Common myeloid progenitor, CD34-positive (primary cell): ENCODE measurements at regions not wholly inside any gene's neighbourhood (a gene's known extent, or its start where the extent isn't known, plus 50 kb on each side); places are given as distances from the start of the nearest gene placed in this dataset.

ENCODE experiments used
- CTCF ChIA-PET: fragments of 350-600 bp; sonication (Branson Sonifier 250); formaldehyde crosslinking; loops from one replicate; lab custom pipeline; 2021; ENCODE audit warnings: antibody characterized with exemption; lab: Charles Lee
- POLR2A ChIA-PET: fragments of 350-600 bp; sonication (Branson Sonifier 250); formaldehyde crosslinking; loops from one replicate; lab custom pipeline; 2021; ENCODE audit warnings: antibody characterized with exemption; lab: Charles Lee
- DNase-seq, 3 donors: peaks; one replicate each; pipeline versions ENCODE4 v3.0.0 to v3.0.0-alpha.2; 2013
- H3K27ac ChIP-seq, 2 experiments: 1 replicate in 1 of 2; 2 replicates in 1 of 2; pipeline ENCODE4 v1.7.0; 2013; ENCODE audit warnings: inconsistent platforms in 2 of 2, low read length in 2 of 2, mild to moderate bottlenecking in 2 of 2, low read depth in 1 of 2, moderate library complexity in 1 of 2; ENCODE audit not compliant: severe bottlenecking in 2 of 2, insufficient read depth in 1 of 2, poor library complexity in 1 of 2
- H3K27me3 ChIP-seq, 5 experiments: replicated peaks in 2 of 5; 1 replicate in 3 of 5; 2 replicates in 2 of 5; pipeline versions ENCODE4 v1.6.1 to v1.7.0; 2013; ENCODE audit warnings: low read length in 4 of 5, mild to moderate bottlenecking in 2 of 5, moderate library complexity in 2 of 5, inconsistent platforms in 1 of 5; ENCODE audit not compliant: insufficient read depth in 5 of 5, control insufficient read depth in 4 of 5
- H3K36me3 ChIP-seq, 4 experiments: 1 replicate in 2 of 4; 2 replicates in 2 of 4; pipeline versions ENCODE4 v1.6.1 to v1.7.0; 2013; ENCODE audit warnings: low read length in 3 of 4, control low read depth in 1 of 4, mild to moderate bottlenecking in 1 of 4; ENCODE audit not compliant: control insufficient read depth in 4 of 4, insufficient read depth in 4 of 4
- H3K4me1 ChIP-seq, 4 experiments: 1 replicate in 3 of 4; 2 replicates in 1 of 4; pipeline versions ENCODE4 v1.6.1 to v1.7.1; 2013; ENCODE audit warnings: low read length in 3 of 4, mild to moderate bottlenecking in 3 of 4, control low read depth in 1 of 4, inconsistent platforms in 1 of 4, moderate library complexity in 1 of 4; ENCODE audit not compliant: control insufficient read depth in 4 of 4, insufficient read depth in 4 of 4; ENCODE audit errors: control extremely low read depth in 1 of 4
- H3K4me3 ChIP-seq, 7 experiments: 1 replicate in 4 of 7; 2 replicates in 3 of 7; pipeline versions ENCODE4 v1.5.1 to v1.7.0; 2013; ENCODE audit warnings: mild to moderate bottlenecking in 7 of 7, low read length in 6 of 7, moderate library complexity in 6 of 7, inconsistent platforms in 2 of 7, low read depth in 2 of 7, control low read depth in 1 of 7; ENCODE audit not compliant: insufficient read depth in 4 of 7, control insufficient read depth in 1 of 7; ENCODE audit errors: extremely low read depth in 1 of 7
- H3K9me3 ChIP-seq, 5 experiments: 1 replicate in 4 of 5; 2 replicates in 1 of 5; pipeline versions ENCODE4 v1.6.1 to v1.7.1; 2013; ENCODE audit warnings: low read length in 4 of 5, mild to moderate bottlenecking in 2 of 5, inconsistent platforms in 1 of 5, low read depth in 1 of 5, moderate library complexity in 1 of 5; ENCODE audit not compliant: control insufficient read depth in 4 of 5, insufficient read depth in 2 of 5; ENCODE audit errors: control extremely low read depth in 1 of 5
- WGBS: methylation state at CpG from one replicate; pipeline ENCODE4 v1.1.5; 2013; ENCODE audit not compliant: insufficient coverage; 5-methylcytosine and 5-hydroxymethylcytosine counted together

GRCh38 chr22:49649166-49650068 is 178.3 kb downstream of the BRD1 start:
- Histone ChIP-seq H3K27ac (no peak overlapping the region), H3K27me3 (no peaks in the 10 kb centered on the region), H3K9me3 (no peaks in the 10 kb centered on the region), H3K4me3 (no peak overlapping the region), H3K36me3 (peaks cover 2 to 47% (median 30%) of the 10 kb centered on the region in 4 experiments), H3K4me1 (peaks cover 0 to 23% (median 13%) of the 10 kb centered on the region in 4 experiments)
- DNase-seq: no peak
- POLR2A ChIA-PET: no interaction called here
- CTCF ChIA-PET: interaction anchor here (1.2 kb wide), 1 partner anchor 17 kb away, joined by 4 read pairs; no protein-coding TSS in a partner anchor
- WGBS: 92% methylated on average over 25 of the region's 29 CpGs

- no peak for DNase-seq
- peaks cover 2 to 57% (median 33%) of the 10 kb centered on the region in 4 experiments for H3K36me3 ChIP-seq
- no peaks in the 10 kb centered on the region for H3K27me3 ChIP-seq
- H3K4me3 ChIP-seq: no peak overlapping the region
- POLR2A ChIA-PET: no interaction called here
- H3K9me3 ChIP-seq: no peaks in the 10 kb centered on the region
- 94% methylated on average over 16 of the region's 16 CpGs for WGBS
- H3K27ac ChIP-seq: no peak overlapping the region
- H3K4me1 ChIP-seq: peaks cover 0 to 10% (median 5%) of the 10 kb centered on the region in 4 experiments
- CTCF ChIA-PET: no interaction called here
Measured at GRCh38 chr22:49648053-49648452, 179.6 kb downstream of the BRD1 start.

GRCh38 chr22:49647627-49648026 is 180.0 kb downstream of the BRD1 start:
- CTCF ChIA-PET: no interaction called here
- no peaks in the 10 kb centered on the region for H3K9me3 ChIP-seq

GRCh38 chr22:49646876-49647275 is 180.8 kb downstream of the BRD1 start:
- peaks cover 0 to 10% (median 4%) of the 10 kb centered on the region in 4 experiments for H3K4me1 ChIP-seq
- peaks cover 5 to 60% (median 35%) of the 10 kb centered on the region in 4 experiments for H3K36me3 ChIP-seq
- ChIA-PET CTCF (no interaction called here), POLR2A (no interaction called here)
- no peaks in the 10 kb centered on the region for H3K27me3 ChIP-seq
- DNase-seq: no peak
- H3K27ac ChIP-seq: no peak overlapping the region
- WGBS: 93% methylated on average over 3 of the region's 3 CpGs
- H3K4me3 ChIP-seq: no peak overlapping the region
- H3K9me3 ChIP-seq: no peaks in the 10 kb centered on the region

More at GRCh38 chr22:49647627-49648026, 180.0 kb downstream of the BRD1 start:
- Histone ChIP-seq H3K27me3 (no peaks in the 10 kb centered on the region), H3K4me1 (peaks cover 0 to 10% (median 4%) of the 10 kb centered on the region in 4 experiments), H3K4me3 (no peak overlapping the region), H3K27ac (no peak overlapping the region), H3K36me3 (peaks cover 2 to 61% (median 35%) of the 10 kb centered on the region in 4 experiments)
- POLR2A ChIA-PET: no interaction called here
- no peak for DNase-seq
- WGBS: 96% methylated on average over 3 of the region's 3 CpGs

- no peak for DNase-seq
- Histone ChIP-seq H3K4me3 (no peak overlapping the region), H3K27me3 (no peaks in the 10 kb centered on the region), H3K9me3 (no peaks in the 10 kb centered on the region), H3K4me1 (peaks cover 0 to 10% (median 3%) of the 10 kb centered on the region in 4 experiments), H3K27ac (no peak overlapping the region), H3K36me3 (peaks cover 11 to 62% (median 36%) of the 10 kb centered on the region in 4 experiments)
- 91% methylated on average over 11 of the region's 13 CpGs for WGBS
- CTCF ChIA-PET: no interaction called here
- POLR2A ChIA-PET: no interaction called here
Measured at GRCh38 chr22:49645791-49646550, 181.7 kb downstream of the BRD1 start.

- H3K27me3 ChIP-seq: no peaks in the 10 kb centered on the region
- ChIA-PET POLR2A (no interaction called here), CTCF (no interaction called here)
- no peak for DNase-seq
- peaks cover 0 to 10% (median under 1%) of the 10 kb centered on the region in 4 experiments for H3K4me1 ChIP-seq
- 100% methylated on average over 2 of the region's 3 CpGs for WGBS
- H3K9me3 ChIP-seq: no peaks in the 10 kb centered on the region
- H3K36me3 ChIP-seq: peaks cover 11 to 55% (median 34%) of the 10 kb centered on the region in 4 experiments
- H3K4me3 ChIP-seq: no peak overlapping the region
- H3K27ac ChIP-seq: no peak overlapping the region
Measured at GRCh38 chr22:49645257-49645656, 182.4 kb downstream of the BRD1 start.
